A549 (cell line): ENCODE measurements at regions not wholly inside any gene's neighbourhood (a gene's known extent, or its start where the extent isn't known, plus 50 kb on each side); places are given as distances from the start of the nearest gene placed in this dataset.
"Not testable (repeated sequence)": the region's sequence is repeated elsewhere in the genome, so short reads cannot be mapped to it uniquely, and the experiment has no call there.

Experiments
- ATAC-seq, 2 experiments: fragments of 200-7000 bp in 1 of 2; fragments of >200 bp in 1 of 2; cut with Nextera tagmentation in 1 of 2; cut with Tn5 transposase in 1 of 2; 3 replicates each; pipeline versions ENCODE4 v1.8.0 to v1.9.1; 2018 to 2020; ENCODE audit warnings: mild to moderate bottlenecking in 1 of 2, moderate library complexity in 1 of 2
- CTCF ChIA-PET: fragments of 300-600 bp; sonication (Branson Sonifier 250); formaldehyde crosslinking; extraction: SDS; loops from one replicate; lab custom pipeline; 2021; ENCODE audit warnings: antibody characterized with exemption, inconsistent platforms; lab: Yijun Ruan, JAX
- POLR2A ChIA-PET: fragments of 350-600 bp; formaldehyde crosslinking; extraction: SDS; loops from one replicate; lab custom pipeline; 2021; ENCODE audit warnings: antibody characterized with exemption, inconsistent platforms; lab: Yijun Ruan, JAX
- DNase-seq, 2 experiments: peaks; one replicate each; pipeline versions ENCODE4 v3.0.0 to v3.0.0-alpha.2; 2011 to 2016; ENCODE audit warnings: low read depth in 1 of 2, low spot score in 1 of 2
- FAIRE-seq: peaks from 2 replicates; lab custom pipeline; 2011; peaks lifted over from hg19 to GRCh38; lab: Jason Lieb, UNC
- H3K27ac ChIP-seq, 2 experiments: fragments of >200 bp; sonication (Bioruptor Twin); formaldehyde crosslinking; 3 replicates each; pipeline ENCODE4 v1.5.1; 2016 to 2017
- H3K4me1 ChIP-seq: fragments of >200 bp; sonication (Bioruptor Twin); formaldehyde crosslinking; 3 replicates; pipeline ENCODE4 v1.6.1; 2016
- H3K4me2 ChIP-seq: fragments of >200 bp; sonication (Bioruptor Twin); formaldehyde crosslinking; 3 replicates; pipeline ENCODE4 v1.6.1; 2016
- H3K4me3 ChIP-seq: fragments of >200 bp; sonication (Bioruptor Twin); formaldehyde crosslinking; 3 replicates; pipeline ENCODE4 v1.5.1; 2016
- H3K9me3 ChIP-seq: fragments of >200 bp; sonication (Bioruptor Twin); formaldehyde crosslinking; 3 replicates; pipeline ENCODE4 v1.6.1; 2016
- BHLHE40 ChIP-seq: IDR thresholded peaks from 2 replicates; pipeline ENCODE4 v1.6.1; 2012; ENCODE audit warnings: low read depth, low read length, inconsistent platforms
- CBX2 ChIP-seq: fragments of 200-600 bp; sonication (generic); IDR thresholded peaks from 2 replicates; pipeline ENCODE4 v1.6.1; 2016; ENCODE audit warnings: low read depth, mild to moderate bottlenecking, borderline replicate concordance
- CBX8 ChIP-seq: fragments of 200-600 bp; sonication (generic); IDR thresholded peaks from 2 replicates; pipeline ENCODE4 v1.6.1; 2016
- EP300 ChIP-seq, 2 experiments: fragments of >200 bp; sonication (Bioruptor Twin); formaldehyde crosslinking; IDR thresholded peaks; 2 replicates in 1 of 2; 3 replicates in 1 of 2; pipeline ENCODE4 v1.6.1; 2016 to 2017
- FOSB ChIP-seq: fragments of 250-450 bp; sonication (Bioruptor Pico); IDR thresholded peaks from 2 replicates; pipeline ENCODE4 v1.5.0; 2020; ENCODE audit warnings: mild to moderate bottlenecking, moderate library complexity
- FOSL2 ChIP-seq, 2 experiments: fragments of 450-650 bp in 1 of 2; fragments of >200 bp in 1 of 2; sonication (Bioruptor Twin) in 1 of 2; formaldehyde crosslinking; IDR thresholded peaks; 2 replicates each; pipeline versions ENCODE4 v1.5.0 to v1.6.1; 2016 to 2020; ENCODE audit warnings: mild to moderate bottlenecking in 1 of 2, moderate library complexity in 1 of 2
- HEYL ChIP-seq: fragments of 250-450 bp; sonication (Bioruptor Pico); IDR thresholded peaks from 2 replicates; pipeline ENCODE4 v1.8.0; 2021; ENCODE audit warnings: mild to moderate bottlenecking, moderate library complexity
- HOXA7 ChIP-seq: fragments of 250-450 bp; sonication (Bioruptor Pico); IDR thresholded peaks from 2 replicates; pipeline ENCODE4 v1.5.0; 2020; ENCODE audit warnings: mild to moderate bottlenecking, moderate library complexity
- HOXB13 ChIP-seq: fragments of 250-450 bp; sonication (Bioruptor Pico); IDR thresholded peaks from 2 replicates; pipeline ENCODE4 v1.5.0; 2020; ENCODE audit warnings: low read depth, mild to moderate bottlenecking, moderate library complexity
- HOXB5 ChIP-seq: fragments of 250-450 bp; sonication (Bioruptor Pico); IDR thresholded peaks from 2 replicates; pipeline ENCODE4 v1.5.0; 2020; ENCODE audit warnings: mild to moderate bottlenecking, moderate library complexity
- KDM1A ChIP-seq: fragments of 200-600 bp; sonication (generic); IDR thresholded peaks from 2 replicates; pipeline ENCODE4 v1.6.1; 2016; ENCODE audit warnings: low read depth, mild to moderate bottlenecking
- MYC ChIP-seq: IDR thresholded peaks from 2 replicates; pipeline ENCODE4 v1.6.1; 2012; ENCODE audit warnings: mild to moderate bottlenecking, inconsistent platforms, low read length, improper control_type of control experiment, borderline replicate concordance
- NFE2L2 ChIP-seq: fragments of 150-350 bp; conservative IDR thresholded peaks from 2 replicates; pipeline ENCODE4 v1.6.1; 2014; ENCODE audit warnings: low read length
- POLR2A ChIP-seq: IDR thresholded peaks from 2 replicates; pipeline ENCODE4 v1.6.1; 2012; ENCODE audit warnings: mild to moderate bottlenecking, low read length
- RAD21 ChIP-seq, 2 experiments: fragments of >200 bp in 1 of 2; sonication (Bioruptor Twin) in 1 of 2; formaldehyde crosslinking in 1 of 2; IDR thresholded peaks in 1 of 2; conservative IDR thresholded peaks in 1 of 2; 2 replicates in 1 of 2; 3 replicates in 1 of 2; pipeline ENCODE4 v1.6.1; 2012 to 2018; ENCODE audit warnings: inconsistent platforms in 1 of 2
- SMC3 ChIP-seq: fragments of >200 bp; sonication (Bioruptor Twin); formaldehyde crosslinking; IDR thresholded peaks from 3 replicates; pipeline ENCODE4 v1.6.1; 2018; ENCODE audit warnings: inconsistent platforms
- ZC3H11A ChIP-seq: fragments of 450-650 bp; IDR thresholded peaks from 2 replicates; pipeline ENCODE4 v1.6.1; 2014; ENCODE audit warnings: antibody characterized with exemption, mild to moderate bottlenecking
- ZNF302 ChIP-seq: fragments of 250-450 bp; sonication (Bioruptor Pico); IDR thresholded peaks from 2 replicates; pipeline ENCODE4 v1.9.0; 2021; ENCODE audit warnings: inconsistent platforms, mild to moderate bottlenecking, moderate library complexity
- WGBS: methylation state at CpG from one replicate; pipeline ENCODE4 v1.1.6; 2017; ENCODE audit errors: missing lambda C conversion rate; 5-methylcytosine and 5-hydroxymethylcytosine counted together
- TF ChIP-seq, protein P1 (sequence below): fragments of 250-450 bp; sonication (Bioruptor Pico); IDR thresholded peaks from 2 replicates; pipeline ENCODE4 v1.5.0; 2021; ENCODE audit warnings: mild to moderate bottlenecking, moderate library complexity, borderline replicate concordance
- TF ChIP-seq, protein P2 (sequence below): fragments of 450-650 bp; IDR thresholded peaks from 2 replicates; pipeline ENCODE4 v1.6.1; 2014; ENCODE audit warnings: antibody characterized with exemption
- TF ChIP-seq, protein P3 (sequence below): fragments of 200-600 bp; sonication (generic); IDR thresholded peaks from 2 replicates; pipeline ENCODE4 v1.6.1; 2016; ENCODE audit warnings: antibody characterized with exemption, mild to moderate bottlenecking, moderate library complexity
- TF ChIP-seq, protein P4 (sequence below): fragments of >200 bp; sonication (Bioruptor Twin); formaldehyde crosslinking; IDR thresholded peaks from 3 replicates; pipeline ENCODE4 v1.5.1; 2016

DNA sequence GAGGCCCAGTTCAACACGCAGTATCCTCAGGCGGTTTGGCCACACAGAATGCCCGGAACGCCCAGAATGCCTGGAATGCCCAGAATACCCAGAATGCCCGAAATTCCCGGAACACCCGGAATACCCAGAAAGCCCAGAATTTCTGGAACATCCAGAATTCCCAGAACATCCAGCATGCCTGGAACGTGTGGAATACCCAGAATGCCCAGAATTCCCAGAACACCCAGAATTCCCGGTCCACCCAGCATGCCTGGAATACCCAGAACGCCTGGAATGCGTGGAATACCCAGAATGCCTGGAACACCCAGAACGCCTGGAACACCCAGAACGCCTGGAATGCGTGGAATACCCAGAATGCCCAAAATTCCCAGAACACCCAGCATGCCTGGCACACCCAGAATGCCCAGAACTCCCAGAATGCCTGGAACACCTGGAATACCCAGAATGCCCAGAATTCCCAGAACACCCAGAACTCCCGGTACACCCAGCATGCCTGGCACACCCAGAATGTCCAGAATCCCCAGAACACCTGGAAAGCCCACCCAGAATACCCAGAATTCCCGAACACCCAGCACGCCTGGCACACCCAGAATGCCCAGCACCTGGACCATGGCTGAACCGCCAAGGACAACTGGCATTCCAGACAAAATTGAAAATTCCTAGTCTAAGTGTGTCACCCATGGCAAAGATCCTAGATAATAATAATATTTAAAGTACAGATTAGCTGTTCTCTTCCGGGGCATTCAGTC, 487.4 kb upstream of the SALL3 start (continued):
- TF ChIP-seq, protein P1, sequence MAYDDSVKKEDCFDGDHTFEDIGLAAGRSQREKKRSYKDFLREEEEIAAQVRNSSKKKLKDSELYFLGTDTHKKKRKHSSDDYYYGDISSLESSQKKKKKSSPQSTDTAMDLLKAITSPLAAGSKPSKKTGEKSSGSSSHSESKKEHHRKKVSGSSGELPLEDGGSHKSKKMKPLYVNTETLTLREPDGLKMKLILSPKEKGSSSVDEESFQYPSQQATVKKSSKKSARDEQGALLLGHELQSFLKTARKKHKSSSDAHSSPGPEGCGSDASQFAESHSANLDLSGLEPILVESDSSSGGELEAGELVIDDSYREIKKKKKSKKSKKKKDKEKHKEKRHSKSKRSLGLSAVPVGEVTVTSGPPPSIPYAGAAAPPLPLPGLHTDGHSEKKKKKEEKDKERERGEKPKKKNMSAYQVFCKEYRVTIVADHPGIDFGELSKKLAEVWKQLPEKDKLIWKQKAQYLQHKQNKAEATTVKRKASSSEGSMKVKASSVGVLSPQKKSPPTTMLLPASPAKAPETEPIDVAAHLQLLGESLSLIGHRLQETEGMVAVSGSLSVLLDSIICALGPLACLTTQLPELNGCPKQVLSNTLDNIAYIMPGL: no peak
- TF ChIP-seq ZC3H11A: no peak

DNA sequence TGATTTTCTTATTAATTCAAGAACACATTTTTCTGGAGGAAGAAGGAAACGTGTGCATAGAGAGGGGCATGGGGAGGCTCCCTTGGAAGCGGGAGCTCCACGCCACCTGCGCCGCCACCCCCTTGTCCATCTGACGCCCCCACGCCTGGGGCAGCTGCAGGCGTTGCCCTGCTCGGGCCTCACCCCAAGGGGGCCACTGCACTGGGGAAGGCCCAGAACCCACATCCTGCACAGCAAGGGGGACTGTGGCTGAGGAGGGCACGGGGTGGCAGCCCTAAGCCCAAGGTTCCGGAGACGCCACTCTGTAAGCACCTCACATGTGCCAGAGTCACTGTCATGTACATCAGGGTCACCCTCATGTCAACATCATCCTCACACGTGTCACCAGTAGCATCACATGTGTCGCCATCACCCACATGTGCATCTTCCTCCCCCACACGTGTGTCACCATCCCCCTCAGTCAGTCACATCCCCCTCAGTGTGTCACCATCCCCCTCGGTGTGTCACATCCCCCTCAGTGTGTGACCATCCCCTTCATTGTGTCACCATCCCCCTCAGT, 486.7 kb upstream of the SALL3 start:
- ChIA-PET POLR2A (no interaction called here), CTCF (no interaction called here)
- TF ChIP-seq FOSL2 (IDR thresholded peaks at IDR 0.05) (no peak), FOSL2 (CRISPR knock-in tag; IDR thresholded peaks at IDR 0.05) (no peak), HOXA7 (CRISPR knock-in tag) (no peak), MYC (no peak), ZNF302 (CRISPR knock-in tag) (no peak), HOXB13 (no peak), CBX8 (no peak), EP300 (IDR thresholded peaks at IDR 0.05) (no peak)
- TF ChIP-seq, protein P2, sequence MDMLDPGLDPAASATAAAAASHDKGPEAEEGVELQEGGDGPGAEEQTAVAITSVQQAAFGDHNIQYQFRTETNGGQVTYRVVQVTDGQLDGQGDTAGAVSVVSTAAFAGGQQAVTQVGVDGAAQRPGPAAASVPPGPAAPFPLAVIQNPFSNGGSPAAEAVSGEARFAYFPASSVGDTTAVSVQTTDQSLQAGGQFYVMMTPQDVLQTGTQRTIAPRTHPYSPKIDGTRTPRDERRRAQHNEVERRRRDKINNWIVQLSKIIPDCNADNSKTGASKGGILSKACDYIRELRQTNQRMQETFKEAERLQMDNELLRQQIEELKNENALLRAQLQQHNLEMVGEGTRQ: no peak
- H3K4me1 ChIP-seq: no peaks in the 10 kb centered on the region
- H3K4me2 ChIP-seq: no peak overlapping the region
- FAIRE-seq (no peak), ATAC-seq (no peak), DNase-seq (no peak)
- no peak overlapping the region for H3K27ac ChIP-seq
- WGBS: 40% methylated on average over 4 of the region's 16 CpGs
- H3K9me3 ChIP-seq: no peaks in the 10 kb centered on the region
- no peak overlapping the region for H3K4me3 ChIP-seq

DNA sequence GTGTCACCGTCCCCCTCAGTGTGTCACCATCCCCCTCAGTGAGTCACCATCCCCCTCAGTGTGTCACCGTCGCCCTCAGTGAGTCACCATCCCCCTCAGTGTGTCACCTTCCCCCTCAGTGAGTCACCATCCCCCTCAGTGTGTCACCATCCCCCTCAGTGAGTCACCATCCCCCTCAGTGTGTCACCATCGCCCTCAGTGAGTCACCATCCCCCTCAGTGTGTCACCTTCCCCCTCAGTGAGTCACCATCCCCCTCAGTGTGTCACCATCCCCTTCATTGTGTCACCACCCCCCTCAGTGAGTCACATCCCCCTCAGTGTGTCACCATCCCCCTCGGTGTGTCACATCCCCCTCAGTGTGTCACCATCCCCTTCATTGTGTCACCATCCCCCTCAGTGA, 486.1 kb upstream of the SALL3 start:
- H3K4me2 ChIP-seq, FAIRE-seq, POLR2A ChIA-PET, ATAC-seq, H3K27ac ChIP-seq, CTCF ChIA-PET, H3K9me3 ChIP-seq, H3K4me3 ChIP-seq, DNase-seq, H3K4me1 ChIP-seq: not testable (repeated sequence)
- no CpG with 5 or more reads among the region's 5 CpGs for WGBS

DNA sequence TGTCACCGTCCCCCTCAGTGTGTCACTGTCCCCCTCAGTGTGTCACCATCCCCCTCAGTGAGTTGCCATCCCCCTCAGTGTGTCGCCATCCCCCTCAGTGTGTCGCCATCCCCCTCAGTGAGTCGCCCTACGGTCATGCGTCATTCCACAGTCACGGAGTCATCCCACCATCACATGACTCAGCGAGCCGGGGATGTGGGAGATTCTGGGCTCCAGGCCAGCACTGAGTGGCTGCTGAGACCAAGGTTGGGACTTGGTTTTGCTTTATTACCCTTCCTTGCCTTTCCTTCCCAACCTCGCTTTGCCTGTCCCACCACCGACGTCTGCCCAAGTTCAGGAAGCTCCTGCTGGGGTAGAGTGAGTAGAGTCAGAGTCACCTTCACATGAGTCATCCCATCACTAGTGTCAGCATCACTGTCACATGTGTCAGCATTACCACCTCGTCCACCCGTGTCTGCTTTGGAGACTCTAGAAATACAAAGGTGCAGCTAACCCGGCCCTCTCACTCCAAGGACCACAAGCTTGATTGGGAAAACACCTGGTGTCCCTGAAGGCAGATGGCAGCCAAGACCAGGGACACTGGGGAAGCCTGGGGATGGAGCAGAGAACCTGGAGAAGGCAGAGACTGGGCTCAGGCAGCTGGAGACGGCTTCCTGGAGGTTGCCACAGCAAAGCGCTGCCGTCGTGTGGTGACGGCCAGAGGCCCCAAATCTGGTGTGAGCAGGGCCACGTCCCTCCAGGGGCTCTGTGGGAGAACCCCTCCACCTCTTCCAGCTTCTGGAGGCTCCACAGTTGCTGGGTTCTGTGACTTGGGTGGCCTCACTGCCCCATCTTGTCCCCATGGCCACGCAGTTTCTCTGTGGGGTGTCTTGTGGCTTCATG, 485.2 kb upstream of the SALL3 start:
- H3K27ac ChIP-seq: no peak overlapping the region
- ChIA-PET CTCF (no interaction called here), POLR2A (no interaction called here)
- H3K9me3 ChIP-seq: no peaks in the 10 kb centered on the region
- no peak for DNase-seq
- ATAC-seq: no peak
- no peak for FAIRE-seq
- H3K4me2 ChIP-seq: no peak overlapping the region
- no peak overlapping the region for H3K4me3 ChIP-seq
- no peaks in the 10 kb centered on the region for H3K4me1 ChIP-seq
- 38% methylated on average over 10 of the region's 22 CpGs for WGBS
- TF ChIP-seq HEYL (CRISPR knock-in tag): no peak
- no peak for TF ChIP-seq BHLHE40
- TF ChIP-seq, protein P3, sequence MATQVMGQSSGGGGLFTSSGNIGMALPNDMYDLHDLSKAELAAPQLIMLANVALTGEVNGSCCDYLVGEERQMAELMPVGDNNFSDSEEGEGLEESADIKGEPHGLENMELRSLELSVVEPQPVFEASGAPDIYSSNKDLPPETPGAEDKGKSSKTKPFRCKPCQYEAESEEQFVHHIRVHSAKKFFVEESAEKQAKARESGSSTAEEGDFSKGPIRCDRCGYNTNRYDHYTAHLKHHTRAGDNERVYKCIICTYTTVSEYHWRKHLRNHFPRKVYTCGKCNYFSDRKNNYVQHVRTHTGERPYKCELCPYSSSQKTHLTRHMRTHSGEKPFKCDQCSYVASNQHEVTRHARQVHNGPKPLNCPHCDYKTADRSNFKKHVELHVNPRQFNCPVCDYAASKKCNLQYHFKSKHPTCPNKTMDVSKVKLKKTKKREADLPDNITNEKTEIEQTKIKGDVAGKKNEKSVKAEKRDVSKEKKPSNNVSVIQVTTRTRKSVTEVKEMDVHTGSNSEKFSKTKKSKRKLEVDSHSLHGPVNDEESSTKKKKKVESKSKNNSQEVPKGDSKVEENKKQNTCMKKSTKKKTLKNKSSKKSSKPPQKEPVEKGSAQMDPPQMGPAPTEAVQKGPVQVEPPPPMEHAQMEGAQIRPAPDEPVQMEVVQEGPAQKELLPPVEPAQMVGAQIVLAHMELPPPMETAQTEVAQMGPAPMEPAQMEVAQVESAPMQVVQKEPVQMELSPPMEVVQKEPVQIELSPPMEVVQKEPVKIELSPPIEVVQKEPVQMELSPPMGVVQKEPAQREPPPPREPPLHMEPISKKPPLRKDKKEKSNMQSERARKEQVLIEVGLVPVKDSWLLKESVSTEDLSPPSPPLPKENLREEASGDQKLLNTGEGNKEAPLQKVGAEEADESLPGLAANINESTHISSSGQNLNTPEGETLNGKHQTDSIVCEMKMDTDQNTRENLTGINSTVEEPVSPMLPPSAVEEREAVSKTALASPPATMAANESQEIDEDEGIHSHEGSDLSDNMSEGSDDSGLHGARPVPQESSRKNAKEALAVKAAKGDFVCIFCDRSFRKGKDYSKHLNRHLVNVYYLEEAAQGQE: no peak
- TF ChIP-seq HOXB5 (CRISPR knock-in tag): no peak
- no peak for TF ChIP-seq FOSB
- TF ChIP-seq CBX2: no peak
- no peak for TF ChIP-seq KDM1A
- TF ChIP-seq, protein P4, sequence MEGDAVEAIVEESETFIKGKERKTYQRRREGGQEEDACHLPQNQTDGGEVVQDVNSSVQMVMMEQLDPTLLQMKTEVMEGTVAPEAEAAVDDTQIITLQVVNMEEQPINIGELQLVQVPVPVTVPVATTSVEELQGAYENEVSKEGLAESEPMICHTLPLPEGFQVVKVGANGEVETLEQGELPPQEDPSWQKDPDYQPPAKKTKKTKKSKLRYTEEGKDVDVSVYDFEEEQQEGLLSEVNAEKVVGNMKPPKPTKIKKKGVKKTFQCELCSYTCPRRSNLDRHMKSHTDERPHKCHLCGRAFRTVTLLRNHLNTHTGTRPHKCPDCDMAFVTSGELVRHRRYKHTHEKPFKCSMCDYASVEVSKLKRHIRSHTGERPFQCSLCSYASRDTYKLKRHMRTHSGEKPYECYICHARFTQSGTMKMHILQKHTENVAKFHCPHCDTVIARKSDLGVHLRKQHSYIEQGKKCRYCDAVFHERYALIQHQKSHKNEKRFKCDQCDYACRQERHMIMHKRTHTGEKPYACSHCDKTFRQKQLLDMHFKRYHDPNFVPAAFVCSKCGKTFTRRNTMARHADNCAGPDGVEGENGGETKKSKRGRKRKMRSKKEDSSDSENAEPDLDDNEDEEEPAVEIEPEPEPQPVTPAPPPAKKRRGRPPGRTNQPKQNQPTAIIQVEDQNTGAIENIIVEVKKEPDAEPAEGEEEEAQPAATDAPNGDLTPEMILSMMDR: no peak
- TF ChIP-seq ZNF302 (CRISPR knock-in tag): no peak
- no peak for TF ChIP-seq RAD21 (conservative IDR thresholded peaks at IDR 0.05 in 1 of 2, IDR thresholded peaks at IDR 0.05 in 1 of 2)
- no peak for TF ChIP-seq POLR2A
- TF ChIP-seq NFE2L2: no peak
- no peak for TF ChIP-seq SMC3
